ENCODE measurements at regions not wholly inside any gene's neighbourhood (a gene's known extent, or its start where the extent isn't known, plus 50 kb on each side); places are given as distances from the start of the nearest gene placed in this dataset.

DNA sequence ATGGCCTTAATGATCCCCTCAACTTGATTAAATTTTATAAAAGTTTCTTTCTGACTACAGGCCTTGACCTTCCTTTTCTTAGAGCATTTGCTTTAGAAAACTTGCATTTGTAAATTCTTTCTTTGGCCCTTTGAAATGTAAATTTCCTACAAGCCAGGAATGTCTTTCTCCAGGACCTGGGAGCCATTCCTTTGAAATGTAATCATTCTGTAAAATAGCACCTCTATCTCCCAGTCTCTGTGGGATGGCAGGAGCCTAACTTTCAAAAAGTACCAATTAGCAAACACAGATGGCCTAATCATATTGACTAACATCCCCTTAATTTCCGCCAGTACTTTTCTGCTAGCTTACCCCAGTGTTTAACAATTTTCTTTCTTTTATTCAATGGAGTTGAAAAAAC, 1394.2 kb upstream of the ATXN8OS start:
- no peaks in the 10 kb centered on the region for H3K79me2 ChIP-seq (ENCODE audit: control insufficient read depth, insufficient read depth, low read length)
- H3K9me3 ChIP-seq (replicated peaks; ENCODE audit: control insufficient read depth, insufficient read depth, low read depth, low read length): no peaks in the 10 kb centered on the region
- H3K27ac ChIP-seq (ENCODE audit: extremely low read depth, low read depth, low read length): no peak overlapping the region
- no peaks in the 10 kb centered on the region for H3K27me3 ChIP-seq (ENCODE audit: control insufficient read depth in 2 of 2, insufficient read depth in 2 of 2, low read length in 2 of 2)
- intact Hi-C loops (cut with micrococcal nuclease) (no loop called here), in situ Hi-C loops (cut with MboI) (no loop called here)
- H3K4me3 ChIP-seq: no peak overlapping the region
- DNase-seq (ENCODE audit: extremely low read depth in 1 of 4, low spot score in 3 of 4) (no peak), ATAC-seq (no peak), FAIRE-seq (no peak)
- no peaks in the 10 kb centered on the region for H3K9me1 ChIP-seq (ENCODE audit: control insufficient read depth, insufficient read depth, low read length)
- ChIA-PET POLR2A (no interaction called here), CTCF (ENCODE audit: low intra/inter-chr PET ratio) (no interaction called here)
- WGBS (ENCODE audit: insufficient coverage, low coverage, missing lambda C conversion rate): 58% methylated on average over 1 of the region's 1 CpG
- no peak overlapping the region for H3K9ac ChIP-seq (ENCODE audit: insufficient read depth in 1 of 2, low read depth in 2 of 2, low read length in 2 of 2)
- BruUV-seq (replicated peaks): no TSS peak
- no peaks in the 10 kb centered on the region; a peak in 1 of 5 replicates for H3K4me1 ChIP-seq (replicated peaks in 1 of 2; ENCODE audit: control insufficient read depth in 2 of 2, insufficient read depth in 2 of 2, low read length in 2 of 2)
- no peak overlapping the region for H3K4me2 ChIP-seq (ENCODE audit: insufficient read depth, low read length)
- no peaks in the 10 kb centered on the region for H3K36me3 ChIP-seq (ENCODE audit: control insufficient read depth, insufficient read depth, low read length)
- no peak for TF ChIP-seq CBFA2T3 (IDR thresholded peaks at IDR 0.05)
- TF ChIP-seq ZNF212 (CRISPR knock-in tag; IDR thresholded peaks at IDR 0.05): no peak
- TF ChIP-seq L3MBTL2 (IDR thresholded peaks at IDR 0.05): no peak
- no peak for TF ChIP-seq ZBTB8A (IDR thresholded peaks at IDR 0.05; ENCODE audit: partially characterized antibody)
- no peak for TF ChIP-seq ZNF197 (CRISPR knock-in tag; IDR thresholded peaks at IDR 0.05; ENCODE audit: low read depth)
- no peak for TF ChIP-seq SP1 (CRISPR knock-in tag; IDR thresholded peaks at IDR 0.05)
- no peak for TF ChIP-seq ASH1L (IDR thresholded peaks at IDR 0.05; ENCODE audit: borderline replicate concordance, low read depth, partially characterized antibody)
- no peak for TF ChIP-seq ZNF282 (CRISPR knock-in tag; IDR thresholded peaks at IDR 0.05)
- no peak for TF ChIP-seq RFX7 (CRISPR knock-in tag; IDR thresholded peaks at IDR 0.05)
- TF ChIP-seq, protein P1, sequence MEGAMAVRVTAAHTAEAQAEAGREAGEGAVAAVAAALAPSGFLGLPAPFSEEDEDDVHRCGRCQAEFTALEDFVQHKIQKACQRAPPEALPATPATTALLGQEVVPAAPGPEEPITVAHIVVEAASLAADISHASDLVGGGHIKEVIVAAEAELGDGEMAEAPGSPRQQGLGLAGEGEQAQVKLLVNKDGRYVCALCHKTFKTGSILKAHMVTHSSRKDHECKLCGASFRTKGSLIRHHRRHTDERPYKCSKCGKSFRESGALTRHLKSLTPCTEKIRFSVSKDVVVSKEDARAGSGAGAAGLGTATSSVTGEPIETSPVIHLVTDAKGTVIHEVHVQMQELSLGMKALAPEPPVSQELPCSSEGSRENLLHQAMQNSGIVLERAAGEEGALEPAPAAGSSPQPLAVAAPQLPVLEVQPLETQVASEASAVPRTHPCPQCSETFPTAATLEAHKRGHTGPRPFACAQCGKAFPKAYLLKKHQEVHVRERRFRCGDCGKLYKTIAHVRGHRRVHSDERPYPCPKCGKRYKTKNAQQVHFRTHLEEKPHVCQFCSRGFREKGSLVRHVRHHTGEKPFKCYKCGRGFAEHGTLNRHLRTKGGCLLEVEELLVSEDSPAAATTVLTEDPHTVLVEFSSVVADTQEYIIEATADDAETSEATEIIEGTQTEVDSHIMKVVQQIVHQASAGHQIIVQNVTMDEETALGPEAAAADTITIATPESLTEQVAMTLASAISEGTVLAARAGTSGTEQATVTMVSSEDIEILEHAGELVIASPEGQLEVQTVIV (CRISPR knock-in tag; IDR thresholded peaks at IDR 0.05; ENCODE audit: borderline replicate concordance): no peak
- no peak for TF ChIP-seq BACH1 (tag; IDR thresholded peaks at IDR 0.05)
- no peak for TF ChIP-seq NEUROD1 (IDR thresholded peaks at IDR 0.05; ENCODE audit: borderline replicate concordance, low read depth, low read length, partially characterized antibody)
- TF ChIP-seq, protein P2, sequence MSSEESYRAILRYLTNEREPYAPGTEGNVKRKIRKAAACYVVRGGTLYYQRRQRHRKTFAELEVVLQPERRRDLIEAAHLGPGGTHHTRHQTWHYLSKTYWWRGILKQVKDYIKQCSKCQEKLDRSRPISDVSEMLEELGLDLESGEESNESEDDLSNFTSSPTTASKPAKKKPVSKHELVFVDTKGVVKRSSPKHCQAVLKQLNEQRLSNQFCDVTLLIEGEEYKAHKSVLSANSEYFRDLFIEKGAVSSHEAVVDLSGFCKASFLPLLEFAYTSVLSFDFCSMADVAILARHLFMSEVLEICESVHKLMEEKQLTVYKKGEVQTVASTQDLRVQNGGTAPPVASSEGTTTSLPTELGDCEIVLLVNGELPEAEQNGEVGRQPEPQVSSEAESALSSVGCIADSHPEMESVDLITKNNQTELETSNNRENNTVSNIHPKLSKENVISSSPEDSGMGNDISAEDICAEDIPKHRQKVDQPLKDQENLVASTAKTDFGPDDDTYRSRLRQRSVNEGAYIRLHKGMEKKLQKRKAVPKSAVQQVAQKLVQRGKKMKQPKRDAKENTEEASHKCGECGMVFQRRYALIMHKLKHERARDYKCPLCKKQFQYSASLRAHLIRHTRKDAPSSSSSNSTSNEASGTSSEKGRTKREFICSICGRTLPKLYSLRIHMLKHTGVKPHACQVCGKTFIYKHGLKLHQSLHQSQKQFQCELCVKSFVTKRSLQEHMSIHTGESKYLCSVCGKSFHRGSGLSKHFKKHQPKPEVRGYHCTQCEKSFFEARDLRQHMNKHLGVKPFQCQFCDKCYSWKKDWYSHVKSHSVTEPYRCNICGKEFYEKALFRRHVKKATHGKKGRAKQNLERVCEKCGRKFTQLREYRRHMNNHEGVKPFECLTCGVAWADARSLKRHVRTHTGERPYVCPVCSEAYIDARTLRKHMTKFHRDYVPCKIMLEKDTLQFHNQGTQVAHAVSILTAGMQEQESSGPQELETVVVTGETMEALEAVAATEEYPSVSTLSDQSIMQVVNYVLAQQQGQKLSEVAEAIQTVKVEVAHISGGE (CRISPR knock-in tag; IDR thresholded peaks at IDR 0.05): no peak
- TF ChIP-seq, protein P3, sequence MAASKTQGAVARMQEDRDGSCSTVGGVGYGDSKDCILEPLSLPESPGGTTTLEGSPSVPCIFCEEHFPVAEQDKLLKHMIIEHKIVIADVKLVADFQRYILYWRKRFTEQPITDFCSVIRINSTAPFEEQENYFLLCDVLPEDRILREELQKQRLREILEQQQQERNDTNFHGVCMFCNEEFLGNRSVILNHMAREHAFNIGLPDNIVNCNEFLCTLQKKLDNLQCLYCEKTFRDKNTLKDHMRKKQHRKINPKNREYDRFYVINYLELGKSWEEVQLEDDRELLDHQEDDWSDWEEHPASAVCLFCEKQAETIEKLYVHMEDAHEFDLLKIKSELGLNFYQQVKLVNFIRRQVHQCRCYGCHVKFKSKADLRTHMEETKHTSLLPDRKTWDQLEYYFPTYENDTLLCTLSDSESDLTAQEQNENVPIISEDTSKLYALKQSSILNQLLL (CRISPR knock-in tag; IDR thresholded peaks at IDR 0.05; ENCODE audit: borderline replicate concordance): no peak
- no peak for TF ChIP-seq HNRNPL (IDR thresholded peaks at IDR 0.05; ENCODE audit: low read depth, low read length)
- H4K20me1 ChIP-seq (replicated peaks; ENCODE audit: control insufficient read depth, insufficient read depth, low read length): no peaks in the 10 kb centered on the region
- no peak overlapping the region for H2AFZ ChIP-seq (ENCODE audit: low read depth, low read length)

All from K562 (cell line).